WTC11 (cell line): ENCODE measurements at regions not wholly inside any gene's neighbourhood (a gene's known extent, or its start where the extent isn't known, plus 50 kb on each side); places are given as distances from the start of the nearest gene placed in this dataset.

ENCODE experiments used
- ATAC-seq: fragments of 200-7000 bp; cut with Tn5 transposase; 2 replicates; pipeline ENCODE4 v1.10.0; 2021; ENCODE audit warnings: mild to moderate bottlenecking, moderate library complexity
- CTCF ChIA-PET: fragments of 300-600 bp; sonication (Branson Sonifier 250); formaldehyde crosslinking; loops from one replicate; lab custom pipeline; 2021; ENCODE audit warnings: antibody characterized with exemption; lab: Charles Lee
- POLR2A ChIA-PET: fragments of 350-600 bp; sonication (Branson Sonifier 250); formaldehyde crosslinking; loops from one replicate; lab custom pipeline; 2021; ENCODE audit warnings: antibody characterized with exemption; lab: Charles Lee
- DNase-seq: peaks from one replicate; pipeline ENCODE4 v3.0.0; 2021; ENCODE audit warnings: low spot score
- H3K27ac Mint-ChIP-seq: 2 replicates; pipeline ENCODE4 v1.8.0; 2021; ENCODE audit warnings: mixed read lengths
- H3K27me3 Mint-ChIP-seq: 2 replicates; pipeline ENCODE4 v1.8.0; 2021; ENCODE audit warnings: low read depth, mild to moderate bottlenecking, moderate library complexity, mixed read lengths
- H3K36me3 Mint-ChIP-seq: 2 replicates; pipeline ENCODE4 v1.8.0; 2021; ENCODE audit warnings: mixed read lengths
- H3K4me1 Mint-ChIP-seq: 2 replicates; pipeline ENCODE4 v1.8.0; 2022; ENCODE audit warnings: mixed read lengths
- H3K4me3 Mint-ChIP-seq: 2 replicates; pipeline ENCODE4 v1.8.0; 2021; ENCODE audit warnings: mild to moderate bottlenecking, moderate library complexity, mixed read lengths
- H3K9me3 Mint-ChIP-seq: 2 replicates; pipeline ENCODE4 v1.8.0; 2021; ENCODE audit warnings: mixed read lengths
- ATF3 ChIP-seq: sonication (generic); formaldehyde crosslinking; conservative IDR thresholded peaks from 2 replicates; pipeline ENCODE4 v1.8.1; 2022; ENCODE audit warnings: mild to moderate bottlenecking, missing genetic modification reagents
- CBFB ChIP-seq: sonication (generic); formaldehyde crosslinking; IDR thresholded peaks from 2 replicates; pipeline ENCODE4 v1.8.1; 2022; ENCODE audit warnings: mild to moderate bottlenecking, low read depth, missing genetic modification reagents
- ELF4 ChIP-seq: sonication (generic); formaldehyde crosslinking; IDR thresholded peaks from 2 replicates; pipeline ENCODE4 v1.8.1; 2022; ENCODE audit warnings: low read depth, mild to moderate bottlenecking, moderate library complexity, missing genetic modification reagents
- ETV6 ChIP-seq: sonication (generic); formaldehyde crosslinking; IDR thresholded peaks from 2 replicates; pipeline ENCODE4 v1.8.1; 2022; ENCODE audit warnings: mild to moderate bottlenecking, missing genetic modification reagents
- FOXJ3 ChIP-seq: sonication (generic); formaldehyde crosslinking; IDR thresholded peaks from 2 replicates; pipeline ENCODE4 v1.9.0; 2021; ENCODE audit warnings: missing genetic modification reagents, mild to moderate bottlenecking, borderline replicate concordance
- FOXP1 ChIP-seq: sonication (generic); formaldehyde crosslinking; IDR thresholded peaks from 2 replicates; pipeline ENCODE4 v1.8.0; 2022; ENCODE audit warnings: missing genetic modification reagents, mild to moderate bottlenecking, moderate library complexity, borderline replicate concordance
- GABPB1 ChIP-seq: sonication (generic); formaldehyde crosslinking; IDR thresholded peaks from 2 replicates; pipeline ENCODE4 v1.8.1; 2023; ENCODE audit warnings: mild to moderate bottlenecking, missing genetic modification reagents
- MAX ChIP-seq: sonication (generic); formaldehyde crosslinking; IDR thresholded peaks from 2 replicates; pipeline ENCODE4 v1.8.0; 2022; ENCODE audit warnings: mild to moderate bottlenecking, missing genetic modification reagents
- NFATC4 ChIP-seq: fragments of 250-450 bp; sonication (Bioruptor Pico); IDR thresholded peaks from 2 replicates; pipeline ENCODE4 v1.9.0; 2021; ENCODE audit warnings: mild to moderate bottlenecking
- NR2C2 ChIP-seq: sonication (generic); formaldehyde crosslinking; IDR thresholded peaks from 2 replicates; pipeline ENCODE4 v1.8.0; 2022; ENCODE audit warnings: mild to moderate bottlenecking, missing genetic modification reagents
- PRRX2 ChIP-seq: fragments of 250-450 bp; sonication (Bioruptor Pico); IDR thresholded peaks from 2 replicates; pipeline ENCODE4 v1.8.0; 2021; ENCODE audit warnings: mild to moderate bottlenecking
- RELA ChIP-seq: sonication (generic); formaldehyde crosslinking; IDR thresholded peaks from 2 replicates; pipeline ENCODE4 v1.8.1; 2022; ENCODE audit warnings: missing genetic modification reagents, mild to moderate bottlenecking, borderline replicate concordance
- SP1 ChIP-seq: sonication (generic); formaldehyde crosslinking; conservative IDR thresholded peaks from 2 replicates; pipeline ENCODE4 v1.8.1; 2022; ENCODE audit warnings: missing genetic modification reagents
- TEAD1 ChIP-seq: sonication (generic); formaldehyde crosslinking; IDR thresholded peaks from 2 replicates; pipeline ENCODE4 v1.8.0; 2022; ENCODE audit warnings: mild to moderate bottlenecking, missing genetic modification reagents
- TEAD4 ChIP-seq: sonication (generic); formaldehyde crosslinking; IDR thresholded peaks from 2 replicates; pipeline ENCODE4 v1.8.0; 2022; ENCODE audit warnings: mild to moderate bottlenecking, missing genetic modification reagents
- USF2 ChIP-seq: sonication (generic); formaldehyde crosslinking; IDR thresholded peaks from 2 replicates; pipeline ENCODE4 v1.8.1; 2023; ENCODE audit warnings: mild to moderate bottlenecking, missing genetic modification reagents, moderate library complexity
- ZNF121 ChIP-seq: sonication (generic); formaldehyde crosslinking; IDR thresholded peaks from 2 replicates; pipeline ENCODE4 v1.8.0; 2023; ENCODE audit warnings: missing genetic modification reagents
- ZNF138 ChIP-seq: sonication (generic); formaldehyde crosslinking; conservative IDR thresholded peaks from 2 replicates; pipeline ENCODE4 v1.8.1; 2022; ENCODE audit warnings: mild to moderate bottlenecking, moderate library complexity, missing genetic modification reagents
- ZNF263 ChIP-seq: sonication (generic); formaldehyde crosslinking; IDR thresholded peaks from 2 replicates; pipeline ENCODE4 v1.8.1; 2022; ENCODE audit warnings: low read depth, mild to moderate bottlenecking, moderate library complexity, missing genetic modification reagents
- ZNF416 ChIP-seq: fragments of 250-450 bp; sonication (Bioruptor Pico); IDR thresholded peaks from 2 replicates; pipeline ENCODE4 v1.9.0; 2021; ENCODE audit warnings: mild to moderate bottlenecking, inconsistent platforms
- ZNF423 ChIP-seq: fragments of 250-450 bp; sonication (Bioruptor Pico); IDR thresholded peaks from 2 replicates; pipeline ENCODE4 v2.1.2; 2022; ENCODE audit warnings: mild to moderate bottlenecking, moderate library complexity
- TF ChIP-seq, protein P1 (sequence below): fragments of 250-450 bp; sonication (Bioruptor Pico); IDR thresholded peaks from 2 replicates; pipeline ENCODE4 v1.9.0; 2021; ENCODE audit warnings: moderate library complexity, mild to moderate bottlenecking, inconsistent platforms, borderline replicate concordance
- TF ChIP-seq, protein P2 (sequence below): fragments of 250-450 bp; sonication (Bioruptor Pico); conservative IDR thresholded peaks from 2 replicates; pipeline ENCODE4 v1.9.0; 2021; ENCODE audit warnings: mild to moderate bottlenecking
- TF ChIP-seq, protein P3 (sequence below): sonication (generic); formaldehyde crosslinking; IDR thresholded peaks from 2 replicates; pipeline ENCODE4 v1.8.1; 2022; ENCODE audit warnings: low read depth, missing genetic modification reagents, borderline replicate concordance
- TF ChIP-seq, protein P4 (sequence below): fragments of 250-450 bp; sonication (Bioruptor Pico); IDR thresholded peaks from 2 replicates; pipeline ENCODE4 v1.9.0; 2021; ENCODE audit warnings: mild to moderate bottlenecking

DNA sequence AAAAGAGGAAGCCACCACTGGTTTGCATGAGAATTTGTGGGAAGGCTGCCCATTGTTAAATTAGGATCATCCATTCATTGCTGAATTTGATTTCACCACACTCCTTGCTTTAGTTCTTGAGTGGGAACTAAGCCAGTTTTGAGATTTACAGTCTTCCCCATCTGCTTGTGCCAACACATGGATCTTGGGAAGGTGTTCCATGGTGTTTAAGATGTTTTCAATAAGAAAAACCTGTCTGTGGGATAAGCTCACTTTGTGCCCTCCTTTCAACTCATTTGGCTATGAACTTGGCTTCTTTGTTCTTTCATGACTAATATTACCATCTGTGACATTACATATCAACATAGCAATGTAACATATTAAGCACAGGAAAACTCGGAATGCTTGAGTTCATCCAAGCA, 73.2 kb downstream of the INHBA start:
- CTCF ChIA-PET = interaction anchor here (1.3 kb wide), 1 partner anchor 30 kb away, joined by 5 read pairs; no protein-coding TSS in a partner anchor
- peaks cover 76% of the 10 kb centered on the region for H3K4me1 Mint-ChIP-seq
- peak overlapping the region; percentile 0 for H3K4me3 Mint-ChIP-seq
- peak overlapping the region; percentile 66 for H3K27ac Mint-ChIP-seq
- ATAC-seq = no peak; the same call in 1 of the 2 replicates
- POLR2A ChIA-PET = no interaction called here
- peaks cover 12% of the 10 kb centered on the region for H3K9me3 Mint-ChIP-seq
- peaks cover 8% of the 10 kb centered on the region for H3K36me3 Mint-ChIP-seq
- TF ChIP-seq FOXJ3 (CRISPR knock-in tag) (no peak), ZNF121 (CRISPR knock-in tag) (no peak), TEAD4 (CRISPR knock-in tag) (no peak), ZNF423 (CRISPR knock-in tag) (no peak), ZNF263 (CRISPR knock-in tag) (no peak), CBFB (CRISPR knock-in tag) (no peak), USF2 (CRISPR knock-in tag) (no peak), GABPB1 (CRISPR knock-in tag) (no peak), ETV6 (no peak), NFATC4 (CRISPR knock-in tag) (no peak), ELF4 (CRISPR knock-in tag) (no peak), RELA (CRISPR knock-in tag) (no peak), TEAD1 (CRISPR knock-in tag) (no peak), SP1 (CRISPR knock-in tag) (no peak), FOXP1 (no peak), ATF3 (CRISPR knock-in tag) (no peak), ZNF138 (CRISPR knock-in tag) (no peak), ZNF416 (CRISPR knock-in tag) (no peak)
- TF ChIP-seq, protein P1, sequence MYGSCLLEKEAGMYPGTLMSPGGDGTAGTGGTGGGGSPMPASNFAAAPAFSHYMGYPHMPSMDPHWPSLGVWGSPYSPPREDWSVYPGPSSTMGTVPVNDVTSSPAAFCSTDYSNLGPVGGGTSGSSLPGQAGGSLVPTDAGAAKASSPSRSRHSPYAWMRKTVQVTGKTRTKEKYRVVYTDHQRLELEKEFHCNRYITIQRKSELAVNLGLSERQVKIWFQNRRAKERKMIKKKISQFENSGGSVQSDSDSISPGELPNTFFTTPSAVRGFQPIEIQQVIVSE (CRISPR knock-in tag) = no peak
- TF ChIP-seq, protein P2, sequence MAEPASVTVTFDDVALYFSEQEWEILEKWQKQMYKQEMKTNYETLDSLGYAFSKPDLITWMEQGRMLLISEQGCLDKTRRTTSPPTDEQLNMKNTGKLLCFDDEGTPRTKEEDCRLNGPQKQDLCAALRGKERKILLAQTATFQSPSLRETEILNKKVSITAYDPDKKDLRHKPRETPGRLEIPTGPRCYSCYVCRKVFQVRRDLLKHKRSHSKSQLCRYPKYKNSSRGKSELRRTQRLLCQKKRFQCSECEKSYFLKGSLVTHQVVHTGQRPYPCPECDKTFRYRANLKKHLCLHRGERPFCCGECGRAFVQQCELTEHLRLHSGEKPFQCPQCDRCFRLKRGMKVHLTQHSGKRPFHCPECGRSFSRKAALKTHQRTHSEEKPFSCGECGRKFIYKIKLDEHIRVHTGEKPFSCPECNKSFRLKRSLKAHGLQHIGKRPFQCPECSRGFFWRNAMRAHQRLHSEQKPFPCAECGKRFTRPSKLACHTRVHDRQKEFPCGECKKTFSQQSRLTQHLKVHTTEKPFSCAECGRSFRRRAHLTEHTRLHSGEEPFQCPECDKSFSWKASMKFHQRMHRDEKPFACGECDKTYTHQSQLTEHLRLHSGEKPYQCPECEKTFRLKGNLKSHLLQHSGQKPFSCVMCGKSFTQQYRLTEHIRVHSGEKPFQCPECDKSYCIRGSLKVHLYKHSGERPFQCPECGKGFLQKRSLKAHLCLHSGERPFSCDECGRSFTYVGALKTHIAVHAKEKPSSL (CRISPR knock-in tag) = no peak
- TF ChIP-seq, all 79 proteins: peak for 0
- no peak for DNase-seq
- no peaks in the 10 kb centered on the region; the same call in none of the 2 replicates for H3K27me3 Mint-ChIP-seq

DNA sequence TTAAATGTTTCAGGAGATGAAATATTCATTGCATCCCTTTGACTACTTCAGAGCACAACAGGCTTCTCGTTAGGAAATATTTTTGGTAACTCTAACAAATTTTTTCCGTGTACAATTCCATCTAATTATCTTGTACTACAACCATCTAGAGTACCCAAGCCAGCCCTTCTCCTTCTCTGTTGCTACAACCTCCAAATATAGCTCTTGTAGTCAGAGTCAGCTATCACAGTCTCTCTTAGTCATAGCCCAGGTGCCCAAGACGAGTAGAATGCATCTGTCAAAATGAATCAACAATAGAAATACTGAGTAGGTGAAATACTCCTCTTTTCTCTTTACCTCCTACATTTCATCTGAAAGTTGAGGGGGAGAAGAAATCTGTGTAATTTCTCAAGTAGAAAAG, 74.0 kb downstream of the INHBA start:
- peak overlapping the region; percentile 66 for H3K27ac Mint-ChIP-seq
- H3K36me3 Mint-ChIP-seq = peaks cover 8% of the 10 kb centered on the region
- DNase-seq (no peak), ATAC-seq (peak; percentile 60)
- no peaks in the 10 kb centered on the region; the same call in 1 of the 2 replicates for H3K27me3 Mint-ChIP-seq
- TF ChIP-seq PRRX2 (CRISPR knock-in tag) (no peak), ZNF423 (CRISPR knock-in tag) (no peak), NR2C2 (no peak), MAX (CRISPR knock-in tag) (no peak)
- TF ChIP-seq, protein P1 (CRISPR knock-in tag) = no peak
- TF ChIP-seq, protein P3, sequence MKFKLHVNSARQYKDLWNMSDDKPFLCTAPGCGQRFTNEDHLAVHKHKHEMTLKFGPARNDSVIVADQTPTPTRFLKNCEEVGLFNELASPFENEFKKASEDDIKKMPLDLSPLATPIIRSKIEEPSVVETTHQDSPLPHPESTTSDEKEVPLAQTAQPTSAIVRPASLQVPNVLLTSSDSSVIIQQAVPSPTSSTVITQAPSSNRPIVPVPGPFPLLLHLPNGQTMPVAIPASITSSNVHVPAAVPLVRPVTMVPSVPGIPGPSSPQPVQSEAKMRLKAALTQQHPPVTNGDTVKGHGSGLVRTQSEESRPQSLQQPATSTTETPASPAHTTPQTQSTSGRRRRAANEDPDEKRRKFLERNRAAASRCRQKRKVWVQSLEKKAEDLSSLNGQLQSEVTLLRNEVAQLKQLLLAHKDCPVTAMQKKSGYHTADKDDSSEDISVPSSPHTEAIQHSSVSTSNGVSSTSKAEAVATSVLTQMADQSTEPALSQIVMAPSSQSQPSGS = no peak
- TF ChIP-seq, protein P4, sequence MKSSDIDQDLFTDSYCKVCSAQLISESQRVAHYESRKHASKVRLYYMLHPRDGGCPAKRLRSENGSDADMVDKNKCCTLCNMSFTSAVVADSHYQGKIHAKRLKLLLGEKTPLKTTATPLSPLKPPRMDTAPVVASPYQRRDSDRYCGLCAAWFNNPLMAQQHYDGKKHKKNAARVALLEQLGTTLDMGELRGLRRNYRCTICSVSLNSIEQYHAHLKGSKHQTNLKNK = no peak
- H3K4me3 Mint-ChIP-seq = peak overlapping the region; percentile 0; the same call in 1 of the 2 replicates
- POLR2A ChIA-PET = no interaction called here
- CTCF ChIA-PET = interaction anchor here (0.8 to 1.0 kb wide), 2 partner anchors 29 to 64 kb away, joined by 3 to 4 read pairs; no protein-coding TSS in a partner anchor
- H3K4me1 Mint-ChIP-seq = peaks cover 79% of the 10 kb centered on the region
- peaks cover 15% of the 10 kb centered on the region for H3K9me3 Mint-ChIP-seq
